IMR-90 (cell line): ENCODE measurements at regions not wholly inside any gene's neighbourhood (a gene's known extent, or its start where the extent isn't known, plus 50 kb on each side); places are given as distances from the start of the nearest gene placed in this dataset.

ENCODE experiments used
- ATAC-seq: fragments of 200-7000 bp; cut with Tn5 transposase; 2 replicates; pipeline ENCODE4 v1.9.1; 2020; ENCODE audit warnings: low read depth, mild to moderate bottlenecking, moderate library complexity
- BruUV-seq: library from RNA; stranded (reverse); fragments of 400-500 nt; replicated peaks from 2 replicates; lab custom pipeline; 2021; lab: Mats Ljungman, UMichigan
- CTCF ChIA-PET: fragments of 300-600 bp; formaldehyde crosslinking; extraction: SDS; loops from one replicate; lab custom pipeline; 2021; ENCODE audit warnings: antibody characterized with exemption; lab: Yijun Ruan, JAX
- POLR2A ChIA-PET: fragments of 300-600 bp; sonication (Branson Sonifier 250); formaldehyde crosslinking; loops from one replicate; lab custom pipeline; 2022; ENCODE audit warnings: antibody characterized with exemption; ENCODE audit not compliant: unreplicated experiment; lab: Charles Lee
- DNase-seq: peaks from one replicate; pipeline ENCODE4 v3.0.0; 2013
- H2AFZ ChIP-seq: replicated peaks from 2 replicates; pipeline ENCODE3; 2013; ENCODE audit warnings: low read length, mild to moderate bottlenecking; ENCODE audit not compliant: poor library complexity
- H2AK5ac ChIP-seq: 2 replicates; pipeline ENCODE4 v1.6.1; 2013; ENCODE audit warnings: low read depth, low read length, inconsistent platforms
- H2AK9ac ChIP-seq: replicated peaks from 2 replicates; pipeline ENCODE3; 2013; ENCODE audit warnings: mild to moderate bottlenecking, low read depth, low read length, moderate library complexity; ENCODE audit not compliant: poor library complexity
- H2BK120ac ChIP-seq: 2 replicates; pipeline ENCODE4 v1.6.1; 2013; ENCODE audit warnings: low read depth, low read length, inconsistent platforms
- H2BK15ac ChIP-seq: 3 replicates; pipeline ENCODE4 v1.6.1; 2013; ENCODE audit warnings: low read depth, low read length, inconsistent platforms
- H2BK20ac ChIP-seq: 2 replicates; pipeline ENCODE4 v1.6.1; 2013; ENCODE audit warnings: low read depth, mild to moderate bottlenecking, inconsistent platforms, low read length, moderate library complexity
- H2BK5ac ChIP-seq: 2 replicates; pipeline ENCODE4 v1.6.1; 2013; ENCODE audit warnings: mild to moderate bottlenecking, low read depth, low read length, inconsistent platforms; ENCODE audit not compliant: poor library complexity, severe bottlenecking
- H3K14ac ChIP-seq: replicated peaks from 2 replicates; pipeline ENCODE4 v1.6.1; 2013; ENCODE audit warnings: low read depth, low read length, inconsistent platforms
- H3K18ac ChIP-seq: 2 replicates; pipeline ENCODE4 v1.6.1; 2013; ENCODE audit warnings: low read depth, low read length, control low read depth
- H3K23ac ChIP-seq: 2 replicates; pipeline ENCODE4 v1.6.1; 2013; ENCODE audit warnings: low read depth, low read length, inconsistent platforms
- H3K27ac ChIP-seq: 2 replicates; pipeline ENCODE4 v1.5.1; 2013; ENCODE audit warnings: mild to moderate bottlenecking, control low read depth, low read length; ENCODE audit not compliant: insufficient read depth
- H3K27me3 ChIP-seq: 2 replicates; pipeline ENCODE4 v1.6.1; 2013; ENCODE audit warnings: low read length; ENCODE audit not compliant: control insufficient read depth, insufficient read depth
- H3K36me3 ChIP-seq: 2 replicates; pipeline ENCODE4 v1.6.1; 2013; ENCODE audit warnings: low read length, mixed read lengths; ENCODE audit not compliant: control insufficient read depth, insufficient read depth
- H3K4ac ChIP-seq: 2 replicates; pipeline ENCODE4 v1.6.1; 2013; ENCODE audit warnings: low read depth, low read length, inconsistent platforms
- H3K4me1 ChIP-seq: 2 replicates; pipeline ENCODE4 v1.6.1; 2013; ENCODE audit warnings: low read length, mixed read lengths; ENCODE audit not compliant: control insufficient read depth, insufficient read depth
- H3K4me2 ChIP-seq: 2 replicates; pipeline ENCODE4 v1.6.1; 2013; ENCODE audit warnings: low read depth, mild to moderate bottlenecking, control low read depth, low read length, moderate library complexity
- H3K4me3 ChIP-seq: 2 replicates; pipeline ENCODE4 v1.5.1; 2013; ENCODE audit warnings: low read depth, mild to moderate bottlenecking, control low read depth, low read length, moderate library complexity; ENCODE audit not compliant: insufficient read depth
- H3K56ac ChIP-seq: 2 replicates; pipeline ENCODE4 v1.6.1; 2013; ENCODE audit warnings: low read length, inconsistent platforms; ENCODE audit not compliant: insufficient read depth; ENCODE audit errors: extremely low read depth
- H3K79me1 ChIP-seq, 2 experiments: 2 replicates each; pipeline ENCODE4 v1.6.1; 2013; ENCODE audit warnings: low read length in 2 of 2, inconsistent platforms in 1 of 2, low read depth in 1 of 2
- H3K9ac ChIP-seq: 2 replicates; pipeline ENCODE4 v1.6.1; 2013; ENCODE audit warnings: low read depth, low read length, control low read depth
- H3K9me1 ChIP-seq: 2 replicates; pipeline ENCODE4 v1.6.1; 2013; ENCODE audit warnings: low read length, inconsistent platforms; ENCODE audit not compliant: insufficient read depth
- H3K9me3 ChIP-seq: 2 replicates; pipeline ENCODE4 v1.6.1; 2013; ENCODE audit warnings: low read length; ENCODE audit not compliant: control insufficient read depth, insufficient read depth
- H4K20me1 ChIP-seq: 2 replicates; pipeline ENCODE4 v1.6.1; 2013; ENCODE audit warnings: low read length, inconsistent platforms; ENCODE audit not compliant: insufficient read depth
- H4K5ac ChIP-seq: 2 replicates; pipeline ENCODE4 v1.6.1; 2013; ENCODE audit warnings: mild to moderate bottlenecking, low read depth, low read length, control low read depth
- H4K8ac ChIP-seq, 2 experiments: 2 replicates each; pipeline ENCODE4 v1.6.1; 2013; ENCODE audit warnings: low read depth in 2 of 2, low read length in 2 of 2, control low read depth in 1 of 2, inconsistent platforms in 1 of 2
- H4K91ac ChIP-seq: 2 replicates; pipeline ENCODE4 v1.6.1; 2013; ENCODE audit warnings: low read depth, low read length, inconsistent platforms; ENCODE audit not compliant: insufficient read depth
- BHLHE40 ChIP-seq: fragments of 150-350 bp; IDR thresholded peaks from 2 replicates; pipeline ENCODE4 v1.6.1; 2016; ENCODE audit warnings: mild to moderate bottlenecking, low read depth, low read length
- CEBPB ChIP-seq: IDR thresholded peaks from 2 replicates; pipeline ENCODE4 v1.6.1; 2012; ENCODE audit warnings: low read depth, low read length, improper control_type of control experiment
- CHD1 ChIP-seq: IDR thresholded peaks from 2 replicates; pipeline ENCODE4 v1.6.1; 2012; ENCODE audit warnings: low read depth, low read length, improper control_type of control experiment
- CTCF ChIP-seq: conservative IDR thresholded peaks from 2 replicates; pipeline ENCODE4 v1.5.1; 2012; ENCODE audit warnings: mild to moderate bottlenecking, low read depth, low read length, improper control_type of control experiment
- FOS ChIP-seq: fragments of 150-350 bp; IDR thresholded peaks from 2 replicates; pipeline ENCODE4 v1.6.1; 2016; ENCODE audit warnings: low read depth, low read length
- MAFK ChIP-seq: IDR thresholded peaks from 2 replicates; pipeline ENCODE4 v1.6.1; 2012; ENCODE audit warnings: low read depth, low read length, improper control_type of control experiment
- MAZ ChIP-seq: IDR thresholded peaks from 2 replicates; pipeline ENCODE4 v1.6.1; 2012; ENCODE audit warnings: low read depth, mild to moderate bottlenecking, low read length, improper control_type of control experiment, moderate library complexity, borderline replicate concordance
- MXI1 ChIP-seq: IDR thresholded peaks from 2 replicates; pipeline ENCODE4 v1.6.1; 2012; ENCODE audit warnings: low read depth, mild to moderate bottlenecking, low read length, moderate library complexity, borderline replicate concordance
- NFE2L2 ChIP-seq: fragments of 150-350 bp; IDR thresholded peaks from 2 replicates; pipeline ENCODE4 v1.6.1; 2016; ENCODE audit warnings: low read depth, mild to moderate bottlenecking, low read length
- POLR2A ChIP-seq: IDR thresholded peaks from 2 replicates; pipeline ENCODE4 v1.6.1; 2012; ENCODE audit warnings: mild to moderate bottlenecking, low read depth, low read length
- RAD21 ChIP-seq: IDR thresholded peaks from 2 replicates; pipeline ENCODE4 v1.6.1; 2012; ENCODE audit warnings: low read length, improper control_type of control experiment
- RCOR1 ChIP-seq: IDR thresholded peaks from 2 replicates; pipeline ENCODE4 v1.6.1; 2012; ENCODE audit warnings: mild to moderate bottlenecking, low read length, improper control_type of control experiment; ENCODE audit not compliant: insufficient replicate concordance
- RFX5 ChIP-seq: IDR thresholded peaks from 2 replicates; pipeline ENCODE4 v1.8.0; 2012; ENCODE audit warnings: low read depth, mild to moderate bottlenecking, low read length, moderate library complexity
- SMC3 ChIP-seq: fragments of 150-350 bp; IDR thresholded peaks from 2 replicates; pipeline ENCODE4 v1.6.1; 2016; ENCODE audit warnings: low read depth, mild to moderate bottlenecking, antibody characterized with exemption, low read length, moderate library complexity
- WGBS, 2 experiments: methylation state at CpG; one replicate each; pipeline versions ENCODE4 v1.1.5 to v1.1.7; 2013; ENCODE audit warnings: missing lambda C conversion rate in 2 of 2; ENCODE audit not compliant: insufficient read length in 1 of 2; ENCODE audit errors: extremely low coverage in 2 of 2; 5-methylcytosine and 5-hydroxymethylcytosine counted together
- dilution Hi-C: fragments of 300-500 bp; cut with HindIII; formaldehyde crosslinking; loops from one replicate; pipeline ENCODE4 v1.14.3; 2018; ENCODE audit warnings: low sequenced_read_pairs; ENCODE audit not compliant: unreplicated experiment
- in situ Hi-C: fragments of 300-500 bp; cut with MboI; formaldehyde crosslinking; loops from 3 replicates; pipeline ENCODE4 v1.14.3; 2019; ENCODE audit warnings: low sequenced_read_pairs, inconsistent platforms, mixed read lengths
- intact Hi-C: fragments of 100-400 bp; cut with micrococcal nuclease; formaldehyde crosslinking; loops from 2 replicates; pipeline ENCODE4 v1.10.0; 2022
- TF ChIP-seq, protein P1 (sequence below): fragments of 150-350 bp; IDR thresholded peaks from 2 replicates; pipeline ENCODE4 v1.6.1; 2017; ENCODE audit warnings: mild to moderate bottlenecking, antibody characterized with exemption, low read length, low read depth
- TF ChIP-seq, protein P2 (sequence below): fragments of 150-350 bp; IDR thresholded peaks from 2 replicates; pipeline ENCODE4 v1.6.1; 2016; ENCODE audit warnings: low read depth, mild to moderate bottlenecking, low read length, moderate library complexity, borderline replicate concordance

GRCh38 chr18:67380867-67381266 lies 135.7 kb downstream of the DSEL start:
- no peak for ATAC-seq
- in situ Hi-C loops, result no loop called here
- POLR2A ChIA-PET, result no interaction called here

More at GRCh38 chr18:67380867-67381266, 135.7 kb downstream of the DSEL start:
- Histone ChIP-seq H3K27ac (no peak overlapping the region), H3K4me2 (no peak overlapping the region), H3K79me1 (no peaks in the 10 kb centered on the region), H2AK9ac (peak overlapping the region; percentile 61), H3K23ac (no peak overlapping the region), H2BK5ac (no peak overlapping the region), H3K4ac (no peak overlapping the region), H4K20me1 (no peaks in the 10 kb centered on the region), H2AFZ (no peak overlapping the region), H3K18ac (no peak overlapping the region), H2BK20ac (no peak overlapping the region), H3K36me3 (no peaks in the 10 kb centered on the region), H4K91ac (no peak overlapping the region), H3K4me1 (no peaks in the 10 kb centered on the region; the same call in 1 of the 2 replicates), H3K9me3 (no peaks in the 10 kb centered on the region), H4K8ac (no peak overlapping the region), H3K4me3 (no peak overlapping the region), H2AK5ac (no peak overlapping the region), H3K27me3 (no peaks in the 10 kb centered on the region), H2BK15ac (no peak overlapping the region), H3K14ac (no peak overlapping the region), H2BK120ac (no peak overlapping the region), H4K5ac (no peak overlapping the region), H3K9me1 (peaks cover 3% of the 10 kb centered on the region), H3K9ac (no peak overlapping the region), H3K56ac (no peak overlapping the region)
- no peak for TF ChIP-seq POLR2A
- TF ChIP-seq NFE2L2, result no peak
- TF ChIP-seq RAD21, result no peak
- TF ChIP-seq MAZ, result no peak
- no peak for TF ChIP-seq RFX5
- TF ChIP-seq FOS, result no peak
- no peak for TF ChIP-seq MXI1
- no peak for TF ChIP-seq BHLHE40
- TF ChIP-seq RCOR1, result no peak
- TF ChIP-seq CTCF, result no peak
- TF ChIP-seq SMC3, result no peak
- TF ChIP-seq CHD1, result no peak
- TF ChIP-seq, protein P1, sequence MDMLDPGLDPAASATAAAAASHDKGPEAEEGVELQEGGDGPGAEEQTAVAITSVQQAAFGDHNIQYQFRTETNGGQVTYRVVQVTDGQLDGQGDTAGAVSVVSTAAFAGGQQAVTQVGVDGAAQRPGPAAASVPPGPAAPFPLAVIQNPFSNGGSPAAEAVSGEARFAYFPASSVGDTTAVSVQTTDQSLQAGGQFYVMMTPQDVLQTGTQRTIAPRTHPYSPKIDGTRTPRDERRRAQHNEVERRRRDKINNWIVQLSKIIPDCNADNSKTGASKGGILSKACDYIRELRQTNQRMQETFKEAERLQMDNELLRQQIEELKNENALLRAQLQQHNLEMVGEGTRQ, result no peak
- TF ChIP-seq MAFK, result no peak
- TF ChIP-seq, protein P2, sequence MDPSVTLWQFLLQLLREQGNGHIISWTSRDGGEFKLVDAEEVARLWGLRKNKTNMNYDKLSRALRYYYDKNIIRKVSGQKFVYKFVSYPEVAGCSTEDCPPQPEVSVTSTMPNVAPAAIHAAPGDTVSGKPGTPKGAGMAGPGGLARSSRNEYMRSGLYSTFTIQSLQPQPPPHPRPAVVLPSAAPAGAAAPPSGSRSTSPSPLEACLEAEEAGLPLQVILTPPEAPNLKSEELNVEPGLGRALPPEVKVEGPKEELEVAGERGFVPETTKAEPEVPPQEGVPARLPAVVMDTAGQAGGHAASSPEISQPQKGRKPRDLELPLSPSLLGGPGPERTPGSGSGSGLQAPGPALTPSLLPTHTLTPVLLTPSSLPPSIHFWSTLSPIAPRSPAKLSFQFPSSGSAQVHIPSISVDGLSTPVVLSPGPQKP, result no peak
- TF ChIP-seq CEBPB, result no peak
- CTCF ChIA-PET, result no interaction called here
- no peak for DNase-seq
- WGBS, 2 experiments, result 100% methylated on average over 1 of the region's 3 CpGs; no CpG with 5 or more reads in 1 of the 2 experiments
- BruUV-seq, result no TSS peak
- intact Hi-C loops (no loop called here), dilution Hi-C loops (no loop called here)
